Esophagus muscularis mucosa (tissue), 4 donors: ENCODE measurements at regions not wholly inside any gene's neighbourhood (a gene's known extent, or its start where the extent isn't known, plus 50 kb on each side); places are given as distances from the start of the nearest gene placed in this dataset.

Experiments used
- DNase-seq: peaks from one replicate; pipeline ENCODE4 v3.0.0-alpha.2; 2017; ENCODE audit errors: extremely low spot score
- H3K27ac ChIP-seq, 4 donors: fragments of 200-600 bp; sonication (generic); replicated peaks in 1 of 4; 1 replicate in 3 of 4; 2 replicates in 1 of 4; pipeline ENCODE4 v1.5.1; 2016 to 2019; ENCODE audit warnings: mild to moderate bottlenecking in 1 of 4
- H3K27me3 ChIP-seq, 4 donors: fragments of 200-600 bp; sonication (generic); one replicate each; pipeline versions ENCODE4 v1.5.1 to v1.6.0; 2016 to 2019
- H3K36me3 ChIP-seq, 4 donors: fragments of 200-600 bp; sonication (generic); one replicate each; pipeline ENCODE4 v1.5.1; 2016 to 2019
- H3K4me1 ChIP-seq, 4 donors: fragments of 200-600 bp; sonication (generic); one replicate each; pipeline ENCODE4 v1.5.1; 2016 to 2019
- H3K4me3 ChIP-seq, 4 donors: fragments of 200-600 bp; sonication (generic); 1 replicate in 2 of 4; 2 replicates in 2 of 4; pipeline ENCODE4 v1.5.1; 2016 to 2019; ENCODE audit warnings: mild to moderate bottlenecking in 4 of 4, moderate library complexity in 1 of 4
- H3K9me3 ChIP-seq, 4 donors: fragments of 200-600 bp; sonication (generic); 1 replicate in 3 of 4; 2 replicates in 1 of 4; pipeline ENCODE4 v1.5.1; 2016 to 2019
- EP300 ChIP-seq: sonication (generic); formaldehyde crosslinking; IDR thresholded peaks from one replicate; pipeline ENCODE4 v1.6.1; 2017; ENCODE audit warnings: antibody characterized with exemption
- POLR2A ChIP-seq: fragments of 450-650 bp; IDR thresholded peaks from one replicate; pipeline ENCODE4 v1.6.1; 2017; ENCODE audit warnings: antibody characterized with exemption, moderate library complexity, mild to moderate bottlenecking, low read depth
- POLR2AphosphoS5 ChIP-seq, 2 donors: sonication (generic); formaldehyde crosslinking; IDR thresholded peaks; one replicate each; pipeline ENCODE4 v1.6.1; 2017; ENCODE audit warnings: antibody characterized with exemption in 2 of 2
- WGBS: methylation state at CpG from one replicate; pipeline ENCODE4 v1.1.5; 2018; 5-methylcytosine and 5-hydroxymethylcytosine counted together
- intact Hi-C: fragments of 100-400 bp; cut with DNase I; formaldehyde crosslinking; loops from one replicate; pipeline ENCODE4 v1.15.1; 2023
- TF ChIP-seq, protein P1 (sequence below), 3 experiments: fragments of 200-600 bp in 2 of 3; fragments of 450-650 bp in 1 of 3; sonication (generic) in 2 of 3; IDR thresholded peaks; one replicate each; pipeline ENCODE4 v1.5.1; 2017 to 2019; ENCODE audit warnings: antibody characterized with exemption in 3 of 3, mild to moderate bottlenecking in 2 of 3, moderate library complexity in 1 of 3

DNA sequence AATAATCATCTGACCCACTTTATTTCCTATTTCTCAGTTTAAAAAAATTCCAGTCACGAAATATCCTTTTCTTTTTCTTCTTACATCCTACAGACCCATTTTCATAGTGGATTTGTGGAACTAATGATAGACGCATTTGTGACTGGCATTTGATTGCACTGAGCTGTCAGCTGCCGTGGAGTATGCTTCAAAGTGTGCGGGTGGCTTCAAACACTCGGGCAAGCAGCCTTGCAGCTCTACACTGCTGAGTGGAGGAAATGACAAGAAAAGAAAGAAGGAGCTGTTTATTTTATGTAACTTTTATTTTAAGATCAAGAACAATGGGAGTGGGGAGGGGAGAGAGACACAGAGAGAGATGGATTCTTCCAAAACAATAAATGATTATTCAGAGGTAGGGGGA is 112.8 kb upstream of the NAP1L1 start:
- 61% methylated on average over 5 of the region's 5 CpGs for WGBS
- no peak overlapping the region for H3K4me3 ChIP-seq
- TF ChIP-seq POLR2AphosphoS5 (IDR thresholded peaks at IDR 0.05) (no peak), EP300 (no peak), POLR2A (no peak)
- TF ChIP-seq, protein P1, sequence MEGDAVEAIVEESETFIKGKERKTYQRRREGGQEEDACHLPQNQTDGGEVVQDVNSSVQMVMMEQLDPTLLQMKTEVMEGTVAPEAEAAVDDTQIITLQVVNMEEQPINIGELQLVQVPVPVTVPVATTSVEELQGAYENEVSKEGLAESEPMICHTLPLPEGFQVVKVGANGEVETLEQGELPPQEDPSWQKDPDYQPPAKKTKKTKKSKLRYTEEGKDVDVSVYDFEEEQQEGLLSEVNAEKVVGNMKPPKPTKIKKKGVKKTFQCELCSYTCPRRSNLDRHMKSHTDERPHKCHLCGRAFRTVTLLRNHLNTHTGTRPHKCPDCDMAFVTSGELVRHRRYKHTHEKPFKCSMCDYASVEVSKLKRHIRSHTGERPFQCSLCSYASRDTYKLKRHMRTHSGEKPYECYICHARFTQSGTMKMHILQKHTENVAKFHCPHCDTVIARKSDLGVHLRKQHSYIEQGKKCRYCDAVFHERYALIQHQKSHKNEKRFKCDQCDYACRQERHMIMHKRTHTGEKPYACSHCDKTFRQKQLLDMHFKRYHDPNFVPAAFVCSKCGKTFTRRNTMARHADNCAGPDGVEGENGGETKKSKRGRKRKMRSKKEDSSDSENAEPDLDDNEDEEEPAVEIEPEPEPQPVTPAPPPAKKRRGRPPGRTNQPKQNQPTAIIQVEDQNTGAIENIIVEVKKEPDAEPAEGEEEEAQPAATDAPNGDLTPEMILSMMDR (IDR thresholded peaks at IDR 0.05), result no peak
- H3K27me3 ChIP-seq, result no peaks in the 10 kb centered on the region
- no peak overlapping the region for H3K27ac ChIP-seq
- intact Hi-C loops, result no loop called here
- H3K36me3 ChIP-seq, result no peaks in the 10 kb centered on the region
- no peaks in the 10 kb centered on the region for H3K4me1 ChIP-seq
- DNase-seq, result no peak
- H3K9me3 ChIP-seq, result peaks cover 0 to 24% (median 21%) of the 10 kb centered on the region in 4 donors

DNA sequence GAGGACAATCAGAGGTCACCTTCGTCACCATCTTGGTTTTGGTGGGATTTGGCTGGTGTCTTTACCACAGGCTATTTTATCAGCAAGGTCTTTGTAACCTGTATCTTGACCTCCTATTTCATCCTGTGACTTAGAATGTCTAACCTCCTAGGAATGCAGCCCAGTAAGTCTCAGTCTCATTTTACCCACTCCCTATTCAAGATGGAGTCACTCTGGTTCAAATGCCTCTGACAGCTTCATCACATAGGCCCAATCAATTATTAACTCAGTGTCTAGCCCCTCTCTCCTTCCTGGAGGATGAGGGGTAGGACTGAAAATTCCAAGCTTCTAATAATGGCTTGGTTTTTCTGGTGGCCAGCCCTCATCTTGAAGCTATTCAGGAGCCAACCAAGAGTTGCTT is 111.4 kb upstream of the NAP1L1 start:
- intact Hi-C loops, result no loop called here
- H3K36me3 ChIP-seq, result no peaks in the 10 kb centered on the region
- no peak overlapping the region for H3K27ac ChIP-seq
- H3K9me3 ChIP-seq, result peaks cover 0 to 24% (median 21%) of the 10 kb centered on the region in 4 donors
- TF ChIP-seq POLR2AphosphoS5 (IDR thresholded peaks at IDR 0.05) (no peak), POLR2A (no peak), EP300 (no peak)
- TF ChIP-seq, protein P1 (IDR thresholded peaks at IDR 0.05), result no peak
- H3K4me3 ChIP-seq, result no peak overlapping the region
- H3K27me3 ChIP-seq, result no peaks in the 10 kb centered on the region
- no peaks in the 10 kb centered on the region for H3K4me1 ChIP-seq
- no peak for DNase-seq
- 94% methylated on average over 1 of the region's 1 CpG for WGBS

GRCh38 chr12:76194724-76195123 is 110.2 kb upstream of the NAP1L1 start:
- H3K36me3 ChIP-seq, result no peaks in the 10 kb centered on the region
- H3K27me3 ChIP-seq, result no peaks in the 10 kb centered on the region
- H3K9me3 ChIP-seq, result peaks cover 0 to 17% (median 12%) of the 10 kb centered on the region in 4 donors
- H3K4me1 ChIP-seq, result no peaks in the 10 kb centered on the region
- H3K4me3 ChIP-seq, result no peak overlapping the region
- intact Hi-C loops, result no loop called here
- H3K27ac ChIP-seq, result no peak overlapping the region
- no peak for TF ChIP-seq EP300
- TF ChIP-seq POLR2AphosphoS5 (IDR thresholded peaks at IDR 0.05), result no peak
- TF ChIP-seq POLR2A, result no peak
- no peak for DNase-seq

DNA sequence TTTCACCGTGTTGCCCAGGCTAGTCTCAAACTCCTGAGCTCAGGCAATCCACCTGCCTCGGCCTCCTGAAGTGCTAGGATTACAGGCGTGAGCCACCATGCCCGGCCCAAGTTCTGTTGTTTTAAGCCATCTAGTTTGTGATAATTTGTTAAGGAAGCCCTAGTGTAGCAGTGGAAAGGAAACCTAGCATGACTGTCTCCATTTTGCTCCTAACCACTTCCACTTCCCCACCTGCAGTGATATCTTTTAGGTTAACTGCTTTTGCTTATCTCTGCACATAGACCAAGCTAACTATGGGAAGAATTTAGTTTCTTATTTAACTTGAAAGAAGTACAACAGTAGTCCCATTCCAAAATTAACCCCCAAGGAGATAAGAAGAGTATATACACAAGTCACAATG is 109.5 kb upstream of the NAP1L1 start:
- H3K4me3 ChIP-seq, result no peak overlapping the region

DNA sequence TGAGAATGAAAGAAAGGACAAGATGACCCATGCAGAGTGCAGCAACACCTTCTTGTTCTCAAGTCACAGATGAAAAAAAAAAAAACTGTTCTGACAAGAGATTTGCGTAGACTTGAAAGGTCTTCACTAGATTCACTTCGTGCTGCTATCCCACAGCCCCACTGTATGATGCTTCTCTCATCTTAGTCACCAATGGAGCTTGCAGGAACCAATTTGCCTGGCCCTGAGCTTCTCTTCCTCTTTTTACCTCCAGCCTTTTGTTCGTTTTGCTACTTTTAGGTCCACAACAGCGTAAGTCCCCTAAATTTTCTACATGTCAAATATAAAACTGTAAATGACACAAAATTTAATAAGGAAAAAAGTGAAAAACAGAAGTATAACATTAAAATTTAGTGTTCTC is 107.9 kb upstream of the NAP1L1 start:
- no peak overlapping the region for H3K4me3 ChIP-seq
- H3K27ac ChIP-seq, result no peak overlapping the region
- H3K9me3 ChIP-seq, result no peaks in the 10 kb centered on the region
- 85% methylated on average over 4 of the region's 4 CpGs for whole genome bisulfite sequencing
- no peaks in the 10 kb centered on the region for H3K4me1 ChIP-seq
- intact Hi-C loops, result no loop called here
- H3K36me3 ChIP-seq, result no peaks in the 10 kb centered on the region
- TF ChIP-seq POLR2A (no peak), POLR2AphosphoS5 (IDR thresholded peaks at IDR 0.05) (no peak), EP300 (no peak)
- TF ChIP-seq, protein P1 (IDR thresholded peaks at IDR 0.05), result no peak
- no peak for DNase-seq
- H3K27me3 ChIP-seq, result no peaks in the 10 kb centered on the region

More for the DNA sequence above, 109.5 kb upstream of the NAP1L1 start:
- intact Hi-C loops, result no loop called here
- TF ChIP-seq POLR2AphosphoS5 (IDR thresholded peaks at IDR 0.05), result no peak
- TF ChIP-seq, protein P1 (IDR thresholded peaks at IDR 0.05), result no peak
- no peak for TF ChIP-seq POLR2A
- no peaks in the 10 kb centered on the region for H3K4me1 ChIP-seq
- H3K9me3 ChIP-seq, result peaks cover 0 to 9% (median 7%) of the 10 kb centered on the region in 4 donors
- no peaks in the 10 kb centered on the region for H3K36me3 ChIP-seq
- 87% methylated on average over 4 of the region's 4 CpGs for WGBS
- H3K27ac ChIP-seq, result no peak overlapping the region
- no peaks in the 10 kb centered on the region for H3K27me3 ChIP-seq
- no peak for DNase-seq
